HG02610 (cell line): ENCODE measurements at regions not wholly inside any gene's neighbourhood (a gene's known extent, or its start where the extent isn't known, plus 50 kb on each side); places are given as distances from the start of the nearest gene placed in this dataset.
"Not testable (repeated sequence)": the region's sequence is repeated elsewhere in the genome, so short reads cannot be mapped to it uniquely, and the experiment has no call there.

ENCODE experiments used
- ATAC-seq: cut with Tn5 transposase; IDR thresholded peaks from one replicate; pipeline ENCODE4 v1.9.1; 2021; ENCODE audit warnings: mild to moderate bottlenecking, moderate library complexity; ENCODE audit not compliant: unreplicated experiment

DNA sequence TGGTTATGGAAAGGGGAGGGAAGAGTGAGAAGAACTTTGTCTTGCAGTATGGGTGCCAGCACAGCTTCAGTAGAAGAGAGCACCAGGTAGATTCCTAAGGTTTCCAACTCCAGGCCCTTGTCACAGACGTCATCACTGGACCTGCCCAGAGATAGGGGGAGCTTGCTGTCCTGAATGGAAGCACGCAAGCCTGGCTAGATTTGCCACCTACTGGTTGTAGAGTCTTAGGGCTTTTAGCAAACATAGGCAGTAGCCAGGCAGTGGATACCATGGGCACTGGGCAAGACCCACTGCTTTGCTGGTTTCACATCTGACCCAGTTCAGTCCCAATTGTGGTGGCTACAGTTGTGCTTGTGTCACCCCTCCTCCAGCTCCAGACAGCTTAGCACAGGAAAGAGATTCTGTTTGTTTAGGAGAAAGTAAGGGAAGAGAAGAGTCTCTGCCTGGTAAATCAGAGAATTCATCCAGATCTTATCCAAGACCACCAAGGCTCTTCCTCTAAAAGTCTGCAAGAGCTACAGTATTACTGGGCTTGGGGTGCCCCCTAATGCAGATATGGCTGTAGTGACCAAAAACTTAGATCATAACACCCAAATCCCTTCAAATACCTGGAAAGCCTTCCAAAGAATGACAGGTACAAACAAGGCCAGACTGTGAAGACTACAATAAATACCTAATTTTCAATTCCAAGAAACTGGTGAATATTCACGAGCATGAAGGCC, 158.9 kb downstream of the HINT1 start:
- ATAC-seq: no peak

- no peak for ATAC-seq
Observed at GRCh38 chr5:131001507-131001906, 163.5 kb downstream of the HINT1 start.

DNA sequence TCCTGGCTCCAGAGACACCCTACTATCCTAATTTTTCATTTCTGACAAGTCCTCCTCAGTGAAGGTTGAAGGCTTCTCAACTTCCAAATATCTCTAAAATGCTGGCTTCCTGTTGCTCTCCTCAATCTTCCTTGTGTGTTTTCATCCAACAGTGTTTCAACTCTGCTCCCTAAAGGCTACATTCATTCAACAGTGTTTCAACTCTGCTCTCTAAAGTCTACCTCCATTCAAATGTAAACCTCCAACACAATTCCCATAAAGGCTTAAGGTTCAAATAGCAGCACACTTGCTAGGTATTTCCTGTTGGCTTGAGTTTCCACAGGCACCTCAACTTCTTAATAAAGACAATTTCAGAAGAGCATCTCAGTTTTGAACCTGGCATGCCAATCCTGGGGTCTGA, 164.8 kb downstream of the HINT1 start:
- no peak for ATAC-seq

- ATAC-seq: not testable (repeated sequence)
Observed at GRCh38 chr5:130996720-130997119, 168.3 kb downstream of the HINT1 start.

GRCh38 chr5:130995851-130996250, 169.2 kb downstream of the HINT1 start:
- no peak for ATAC-seq

DNA sequence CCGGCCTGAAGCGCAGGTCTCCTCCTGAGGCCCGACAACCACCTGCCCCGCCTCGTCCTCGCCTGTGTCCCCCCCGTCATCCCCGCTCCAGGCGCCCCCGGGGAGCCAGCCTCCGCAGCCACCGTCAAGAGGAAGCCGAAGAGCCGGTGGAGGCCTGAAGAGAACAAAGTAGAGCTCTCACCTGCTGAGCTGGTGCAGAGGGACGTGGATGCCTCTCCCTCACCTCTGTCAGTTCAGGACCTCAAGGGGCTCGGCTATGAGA, 169.9 kb downstream of the HINT1 start:
- no peak for ATAC-seq

DNA sequence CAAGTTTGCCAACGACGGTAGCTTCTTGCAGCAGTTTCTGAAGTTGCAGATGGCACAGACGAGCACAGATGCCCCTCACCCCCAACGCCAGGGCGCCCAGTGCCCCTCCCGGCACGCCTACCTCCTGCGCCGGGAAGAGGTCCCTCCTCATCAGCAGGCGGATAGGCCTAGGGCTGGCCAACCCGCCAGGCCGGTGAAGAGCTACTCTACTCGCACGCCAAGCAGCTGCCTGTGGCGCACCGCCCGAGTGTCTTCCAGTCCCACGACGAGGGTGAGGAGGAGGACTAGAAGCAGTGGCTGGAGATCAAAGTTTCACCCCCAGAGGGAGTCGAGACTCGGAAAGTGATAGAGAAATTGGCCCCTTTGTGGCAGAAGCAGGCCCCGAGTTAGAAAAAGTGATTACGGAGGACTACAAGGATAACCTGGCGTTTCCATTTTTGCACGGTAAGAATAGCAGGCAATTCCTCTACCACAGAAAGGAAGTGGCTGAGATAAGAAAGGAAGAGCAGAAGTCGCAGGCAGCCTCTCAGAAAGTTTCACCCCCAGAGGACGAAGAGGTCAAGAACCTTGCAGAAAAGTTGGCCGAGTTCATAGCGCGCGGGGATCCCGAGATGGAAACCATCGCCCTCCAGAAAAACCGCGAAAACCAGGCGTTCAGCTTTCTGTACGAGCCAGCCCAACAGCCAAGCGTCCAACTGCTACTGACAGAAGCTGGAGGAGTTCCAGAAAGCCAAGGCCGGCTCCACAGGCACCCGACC, 170.4 kb downstream of the HINT1 start:
- ATAC-seq: no peak

GRCh38 chr5:130992621-130993020, 172.4 kb downstream of the HINT1 start:
- ATAC-seq: no peak

- no peak for ATAC-seq
Observed at GRCh38 chr5:130992095-130992494, 173.0 kb downstream of the HINT1 start.

DNA sequence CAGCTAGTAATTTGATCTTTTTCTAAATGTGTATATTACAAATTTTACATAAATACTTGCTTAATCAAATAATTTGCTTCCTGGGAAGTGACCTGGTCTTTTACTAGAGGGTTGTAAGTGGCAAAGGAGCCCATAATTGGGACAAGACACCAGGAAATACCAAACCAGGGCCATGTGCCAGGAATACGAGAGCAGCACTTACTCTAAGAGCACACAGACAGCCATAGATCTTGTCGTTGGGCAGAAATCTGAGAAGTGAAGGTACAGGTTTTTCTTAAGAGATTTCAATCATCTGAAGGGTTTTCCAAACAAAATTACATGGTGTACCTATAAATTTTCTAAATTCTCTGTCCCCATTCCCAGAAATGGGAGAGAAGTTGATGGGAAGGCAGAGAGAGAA, 179.3 kb downstream of the HINT1 start:
- ATAC-seq: no peak

DNA sequence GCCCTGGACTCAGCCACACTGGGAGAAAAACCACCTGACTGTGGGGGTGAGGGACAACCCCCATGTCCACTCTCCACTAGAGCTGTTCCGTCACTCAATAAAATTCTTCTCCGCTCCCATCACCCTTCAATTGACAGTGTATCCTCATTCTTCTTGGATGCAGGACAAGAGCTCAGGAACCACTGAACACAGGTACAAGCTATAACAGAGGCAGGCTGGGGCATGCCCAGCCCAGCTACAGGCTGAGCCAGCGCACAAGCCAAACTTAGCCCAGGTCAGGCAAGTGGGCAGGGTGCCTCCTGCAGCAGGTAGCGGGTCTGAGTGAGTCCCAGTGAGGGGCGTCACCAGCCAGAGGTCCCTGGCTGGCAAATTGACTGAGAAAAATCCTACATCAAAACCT, 183.4 kb downstream of the HINT1 start:
- no peak for ATAC-seq

DNA sequence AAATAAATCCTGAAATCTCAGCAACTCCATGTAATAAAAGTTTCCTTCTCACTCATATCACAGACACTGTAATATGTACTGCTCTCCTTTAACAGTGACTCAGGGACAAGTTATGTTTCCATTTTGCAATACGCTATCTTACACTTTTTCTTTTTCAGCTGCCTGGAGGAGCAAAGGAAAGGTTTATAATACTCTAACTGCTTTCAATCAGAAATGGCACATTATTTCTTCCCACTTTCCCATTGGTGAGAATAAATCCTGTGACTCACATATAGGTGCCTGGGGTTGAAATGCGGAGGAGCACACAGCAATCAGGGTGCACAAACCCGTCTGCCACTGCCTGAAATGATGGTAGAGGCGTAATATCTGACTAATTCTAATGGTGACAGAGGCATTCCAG, 186.6 kb downstream of the HINT1 start:
- ATAC-seq: no peak

DNA sequence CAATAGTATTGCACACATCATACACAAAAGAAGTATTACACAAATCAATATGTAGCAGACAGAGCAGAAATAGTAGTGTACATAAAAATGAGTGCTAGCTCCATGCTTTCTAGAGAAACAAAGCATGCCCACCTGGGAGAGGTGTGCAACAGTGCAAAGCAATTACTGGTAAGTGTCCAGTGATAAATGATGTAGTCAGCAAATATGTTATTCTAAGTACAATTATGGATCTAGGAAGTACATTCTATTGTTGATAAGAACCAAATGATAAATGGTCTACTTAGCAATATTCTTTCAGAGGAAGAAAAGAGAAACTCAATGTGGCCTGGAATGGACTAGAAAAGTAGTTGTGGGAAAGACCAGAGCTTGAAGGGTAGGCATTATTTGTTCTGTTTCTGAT, 188.6 kb downstream of the HINT1 start:
- ATAC-seq: no peak

- ATAC-seq: no peak
Observed at GRCh38 chr5:130975847-130976246, 189.2 kb downstream of the HINT1 start.

DNA sequence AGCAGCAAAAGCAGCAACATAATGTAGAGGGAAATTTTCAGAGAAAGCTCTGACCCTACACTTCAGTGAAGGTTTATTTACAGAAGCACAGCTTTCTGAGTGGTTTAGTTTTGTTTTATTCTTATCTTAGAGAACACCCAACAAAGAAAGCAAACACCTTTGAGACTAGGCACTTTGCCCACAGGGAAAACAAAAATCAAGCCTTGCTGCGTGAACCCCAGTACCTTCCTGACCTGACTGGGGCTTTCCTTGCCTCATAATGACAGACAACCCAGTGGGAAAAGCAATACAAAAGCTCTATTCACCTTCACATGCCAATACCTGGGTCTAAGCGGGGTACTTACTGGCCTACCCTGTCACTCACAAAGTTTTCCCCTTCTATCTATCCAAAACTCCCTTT, 189.8 kb downstream of the HINT1 start:
- no peak for ATAC-seq

DNA sequence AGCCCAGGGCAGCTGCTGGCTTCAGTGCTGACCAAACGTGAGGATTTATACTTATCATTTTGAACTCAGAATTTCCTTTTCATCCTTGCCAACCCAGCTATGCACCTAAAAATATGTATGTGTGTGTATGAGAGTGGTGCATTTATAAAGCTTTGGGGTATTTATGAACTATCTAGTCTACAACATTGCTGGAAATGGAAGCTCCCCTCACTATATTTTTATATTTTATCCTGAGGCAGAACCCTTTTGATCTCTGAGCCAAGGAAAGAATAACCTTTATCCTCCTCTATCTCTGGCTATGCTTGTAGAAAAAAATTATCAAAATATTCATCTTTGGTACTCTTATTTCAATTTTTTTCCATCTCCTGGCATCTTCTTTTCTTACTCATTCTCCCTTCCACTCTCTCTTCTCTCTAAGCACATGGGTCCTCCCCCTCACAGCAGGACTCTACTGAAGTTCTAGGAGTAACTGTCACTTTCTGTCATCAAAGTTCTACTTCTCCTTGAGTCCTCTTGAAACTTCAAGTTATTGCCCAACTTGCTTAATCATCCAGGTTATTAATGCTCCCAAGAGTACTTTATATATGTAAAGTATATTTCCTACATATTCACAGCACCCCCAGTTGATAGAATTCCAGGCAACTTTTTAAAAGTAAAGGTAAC, 190.9 kb downstream of the HINT1 start:
- ATAC-seq: no peak

GRCh38 chr5:130966990-130967525, 198.0 kb downstream of the HINT1 start:
- no peak for ATAC-seq

GRCh38 chr5:130965920-130966319, 199.1 kb downstream of the HINT1 start:
- no peak for ATAC-seq

- ATAC-seq: no peak
Observed at GRCh38 chr5:130965360-130965759, 199.7 kb downstream of the HINT1 start.

DNA sequence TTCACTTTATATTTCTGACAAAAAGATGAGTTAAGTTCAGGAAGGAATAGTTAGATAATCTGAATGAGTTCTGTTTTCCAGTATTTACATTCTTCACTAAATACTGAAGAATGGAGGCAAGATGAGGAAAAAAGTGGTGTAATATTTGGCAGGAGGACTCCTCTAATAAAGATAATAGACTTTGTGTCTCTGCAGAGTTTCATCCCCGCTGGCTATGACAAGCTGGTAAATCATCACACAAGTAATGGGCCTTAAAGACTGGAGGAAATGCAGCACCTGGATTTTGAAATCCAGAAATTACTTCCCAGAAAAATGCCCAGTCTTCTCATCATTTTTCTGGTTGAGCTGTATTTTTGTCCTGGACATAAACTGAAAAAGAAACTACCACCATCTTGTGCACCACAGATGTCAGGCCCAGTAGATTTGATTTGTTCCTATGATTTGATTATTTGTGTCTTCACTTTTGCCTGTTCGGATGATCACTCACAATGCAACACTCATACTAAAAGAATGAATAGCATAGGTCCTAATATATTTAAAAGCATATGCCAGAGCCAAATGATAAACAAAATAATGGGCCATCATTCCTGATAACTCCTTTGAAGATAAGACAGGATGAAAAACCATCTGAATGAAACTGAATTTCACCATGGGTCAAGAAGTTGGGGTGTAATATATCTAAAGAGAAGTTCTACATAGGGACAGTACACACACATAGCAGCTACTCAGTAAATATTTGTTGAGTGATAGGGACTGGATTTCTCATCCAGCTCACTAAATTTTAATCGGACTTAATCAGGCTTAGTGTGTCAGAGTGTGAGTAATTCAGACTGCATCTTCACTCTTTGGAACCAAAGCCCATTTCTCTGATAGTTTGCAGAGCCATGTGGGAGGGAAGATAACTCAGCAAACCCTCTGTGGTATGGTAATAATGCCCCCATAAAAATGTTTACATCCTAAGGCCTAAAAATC, 200.5 kb downstream of the HINT1 start:
- no peak for ATAC-seq

- no peak for ATAC-seq
Observed at GRCh38 chr5:130963798-130964197, 201.3 kb downstream of the HINT1 start.
